Activated CD4-positive, CD25-positive, alpha-beta regulatory T cell (primary cell): ENCODE measurements at regions not wholly inside any gene's neighbourhood (a gene's known extent, or its start where the extent isn't known, plus 50 kb on each side); places are given as distances from the start of the nearest gene placed in this dataset.

Experiments used
- DNase-seq, 4 experiments: peaks; one replicate each; lab custom pipeline; 2025; lab: John Stamatoyannopoulos, UW

GRCh38 chr2:181149056-181149455 lies 168.7 kb downstream of the UBE2E3 start:
- no peak for DNase-seq

GRCh38 chr2:181152226-181152625 lies 171.8 kb downstream of the UBE2E3 start:
- no peak for DNase-seq

GRCh38 chr2:181152701-181153100 lies 172.3 kb downstream of the UBE2E3 start:
- DNase-seq, result no peak

- DNase-seq, result no peak
These were observed 173.5 kb downstream of the UBE2E3 start for GRCh38 chr2:181153886-181154285.

- DNase-seq, result no peak
These were observed 176.9 kb downstream of the UBE2E3 start for GRCh38 chr2:181157326-181157725.

GRCh38 chr2:181158427-181158826 lies 178.0 kb downstream of the UBE2E3 start:
- DNase-seq, result no peak

- DNase-seq, result no peak
These were observed 181.2 kb downstream of the UBE2E3 start for GRCh38 chr2:181161615-181162014.

GRCh38 chr2:181163139-181163538 lies 182.7 kb downstream of the UBE2E3 start:
- peak in 1 of 4 experiments; percentile 3 for DNase-seq

- DNase-seq, result no peak
These were observed 183.3 kb downstream of the UBE2E3 start for GRCh38 chr2:181163691-181164090.

GRCh38 chr2:181164699-181165098 lies 184.3 kb downstream of the UBE2E3 start:
- no peak for DNase-seq

- no peak for DNase-seq
These were observed 184.9 kb downstream of the UBE2E3 start for GRCh38 chr2:181165199-181165868.

GRCh38 chr2:181169503-181169902 lies 189.1 kb downstream of the UBE2E3 start:
- DNase-seq, result no peak

GRCh38 chr2:181170256-181170655 lies 189.9 kb downstream of the UBE2E3 start:
- DNase-seq, result no peak

- DNase-seq, result no peak
These were observed 192.3 kb downstream of the UBE2E3 start for GRCh38 chr2:181172676-181173075.

GRCh38 chr2:181174611-181175580 lies 194.5 kb downstream of the UBE2E3 start:
- no peak for DNase-seq

- no peak for DNase-seq
These were observed 196.1 kb downstream of the UBE2E3 start for GRCh38 chr2:181176540-181176939.

GRCh38 chr2:181177376-181177775 lies 197.0 kb downstream of the UBE2E3 start:
- DNase-seq, result no peak

GRCh38 chr2:181178130-181178529 lies 197.7 kb downstream of the UBE2E3 start:
- no peak for DNase-seq

- DNase-seq, result peak in 2 of 4 experiments; percentile 1 to 4
These were observed 198.5 kb downstream of the UBE2E3 start for GRCh38 chr2:181178823-181179412.

- DNase-seq, result no peak
These were observed 203.6 kb downstream of the UBE2E3 start for GRCh38 chr2:181183878-181184542.

- DNase-seq, result no peak
These were observed 205.0 kb downstream of the UBE2E3 start for GRCh38 chr2:181185421-181185820.

GRCh38 chr2:181185948-181186347 lies 205.5 kb downstream of the UBE2E3 start:
- DNase-seq, result no peak
